ENCODE measurements at regions not wholly inside any gene's neighbourhood (a gene's known extent, or its start where the extent isn't known, plus 50 kb on each side); places are given as distances from the start of the nearest gene placed in this dataset.

DNA sequence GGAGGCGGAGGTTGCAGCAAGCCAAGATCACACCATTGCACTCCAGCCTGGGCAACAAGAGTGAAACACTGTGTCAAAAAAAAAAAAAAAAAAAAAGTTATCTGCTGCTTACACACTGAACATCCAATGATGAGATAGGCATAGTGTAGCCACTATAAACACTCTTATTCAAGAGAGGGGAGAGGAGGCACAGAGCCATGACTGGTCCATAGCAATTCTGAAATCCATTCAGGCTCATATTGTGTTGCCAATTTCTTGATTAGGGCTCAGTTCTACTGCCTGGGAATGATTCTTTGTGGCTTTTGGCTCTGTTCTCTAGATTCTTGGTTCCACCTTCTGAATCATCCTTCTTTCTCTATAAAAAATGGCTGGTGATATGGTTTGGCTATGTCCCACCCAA lies 136.1 kb downstream of the ZFP36L2 start:
- H3K9me3 ChIP-seq (ENCODE audit: insufficient read depth, low read length): peaks cover 4% of the 10 kb centered on the region; the same call in 1 of the 2 replicates
- H3K79me2 ChIP-seq (ENCODE audit: low read length): no peaks in the 10 kb centered on the region
- H2AFZ ChIP-seq (ENCODE audit: low read depth, low read length): no peak overlapping the region
- H3K4me3 ChIP-seq (ENCODE audit: low read length): no peak overlapping the region
- H3K4me1 ChIP-seq (ENCODE audit: low read length): no peaks in the 10 kb centered on the region
- peaks cover 10% of the 10 kb centered on the region; the same call in 1 of the 2 replicates for H3K27me3 ChIP-seq (ENCODE audit: low read depth, low read length)
- no peak for TF ChIP-seq EZH2phosphoT487 (IDR thresholded peaks at IDR 0.05; ENCODE audit: low read depth)
- TF ChIP-seq, protein P1, sequence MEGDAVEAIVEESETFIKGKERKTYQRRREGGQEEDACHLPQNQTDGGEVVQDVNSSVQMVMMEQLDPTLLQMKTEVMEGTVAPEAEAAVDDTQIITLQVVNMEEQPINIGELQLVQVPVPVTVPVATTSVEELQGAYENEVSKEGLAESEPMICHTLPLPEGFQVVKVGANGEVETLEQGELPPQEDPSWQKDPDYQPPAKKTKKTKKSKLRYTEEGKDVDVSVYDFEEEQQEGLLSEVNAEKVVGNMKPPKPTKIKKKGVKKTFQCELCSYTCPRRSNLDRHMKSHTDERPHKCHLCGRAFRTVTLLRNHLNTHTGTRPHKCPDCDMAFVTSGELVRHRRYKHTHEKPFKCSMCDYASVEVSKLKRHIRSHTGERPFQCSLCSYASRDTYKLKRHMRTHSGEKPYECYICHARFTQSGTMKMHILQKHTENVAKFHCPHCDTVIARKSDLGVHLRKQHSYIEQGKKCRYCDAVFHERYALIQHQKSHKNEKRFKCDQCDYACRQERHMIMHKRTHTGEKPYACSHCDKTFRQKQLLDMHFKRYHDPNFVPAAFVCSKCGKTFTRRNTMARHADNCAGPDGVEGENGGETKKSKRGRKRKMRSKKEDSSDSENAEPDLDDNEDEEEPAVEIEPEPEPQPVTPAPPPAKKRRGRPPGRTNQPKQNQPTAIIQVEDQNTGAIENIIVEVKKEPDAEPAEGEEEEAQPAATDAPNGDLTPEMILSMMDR (IDR thresholded peaks at IDR 0.05; ENCODE audit: low read depth, low read length): no peak
- H3K9ac ChIP-seq (ENCODE audit: low read length): no peak overlapping the region
- no peak overlapping the region for H3K4me2 ChIP-seq (ENCODE audit: low read length)
- H4K20me1 ChIP-seq (ENCODE audit: insufficient read depth, low read length): no peaks in the 10 kb centered on the region
- H3K36me3 ChIP-seq (replicated peaks; ENCODE audit: low read depth, low read length): no peaks in the 10 kb centered on the region
- H3K27ac ChIP-seq (ENCODE audit: low read length): no peak overlapping the region

DNA sequence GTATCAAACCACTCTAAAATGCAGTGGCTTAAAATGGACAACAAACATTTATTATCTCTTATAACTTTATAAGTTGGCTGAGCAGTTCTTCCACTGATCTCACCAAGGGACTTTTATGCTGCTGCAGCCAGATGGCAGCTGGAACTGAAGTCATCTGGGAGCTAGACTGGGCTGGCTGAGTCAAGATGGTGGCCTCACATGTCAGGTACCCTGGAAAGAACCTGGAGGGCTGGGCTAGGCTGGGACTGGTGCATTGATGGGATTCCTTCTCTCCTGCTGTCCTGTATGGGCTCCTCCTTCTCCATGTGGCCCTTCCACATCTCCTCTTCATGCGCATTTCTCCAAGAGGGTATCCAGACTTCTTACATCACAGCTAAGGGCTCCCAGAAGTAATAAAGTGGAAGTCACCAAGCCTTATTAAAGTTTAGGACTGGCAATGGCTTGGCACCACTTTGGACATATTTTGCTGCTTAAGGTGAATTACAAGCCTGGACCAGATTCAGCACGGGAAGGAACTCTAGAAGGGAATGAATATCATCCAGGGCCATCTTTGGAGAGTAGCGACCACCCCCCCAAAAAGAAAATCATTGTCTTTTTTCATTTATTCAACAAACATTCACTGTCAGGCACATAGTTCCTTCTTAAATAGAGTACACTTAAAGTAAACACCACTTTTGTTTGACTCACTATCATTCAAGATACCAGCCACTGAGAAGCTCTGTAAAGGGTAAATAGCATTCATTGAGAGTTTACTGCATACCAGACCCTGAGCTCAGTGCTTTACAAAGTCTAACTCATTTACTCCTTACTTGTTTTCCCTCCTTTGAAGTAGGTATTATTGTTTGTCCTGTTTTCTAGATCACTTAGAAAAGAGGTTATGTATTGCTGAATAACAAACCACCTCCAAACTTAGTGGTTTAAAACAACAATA lies 138.0 kb downstream of the ZFP36L2 start:
- H2AFZ ChIP-seq (ENCODE audit: low read depth, low read length): no peak overlapping the region
- TF ChIP-seq EZH2phosphoT487 (IDR thresholded peaks at IDR 0.05; ENCODE audit: low read depth): no peak
- TF ChIP-seq, protein P1 (IDR thresholded peaks at IDR 0.05; ENCODE audit: low read depth, low read length): no peak
- peaks cover 5% of the 10 kb centered on the region; the same call in 1 of the 2 replicates for H3K4me1 ChIP-seq (ENCODE audit: low read length)

DNA sequence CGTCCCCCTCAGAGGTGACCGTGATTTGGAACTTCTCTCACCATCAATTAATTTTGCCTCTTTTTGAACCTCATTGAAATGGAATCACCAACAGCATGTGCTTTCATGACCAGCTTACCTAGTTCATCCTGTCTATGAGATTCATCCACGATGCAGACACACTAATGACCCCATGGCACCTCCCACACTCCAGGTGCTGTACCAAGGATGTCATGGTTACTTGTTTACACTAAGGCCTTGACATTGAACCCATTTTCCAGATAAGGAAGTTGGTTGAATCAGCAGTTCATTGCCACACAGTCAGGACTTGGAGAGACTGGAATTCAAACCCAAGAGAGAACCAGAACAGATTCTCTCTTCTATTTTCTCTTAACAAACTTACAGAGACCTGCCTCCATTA lies 139.0 kb downstream of the ZFP36L2 start:
- Histone ChIP-seq H3K4me2 (ENCODE audit: low read length) (no peak overlapping the region), H2AFZ (ENCODE audit: low read depth, low read length) (no peak overlapping the region), H3K9ac (ENCODE audit: low read length) (no peak overlapping the region), H3K4me1 (ENCODE audit: low read length) (peaks cover 5% of the 10 kb centered on the region; the same call in 1 of the 2 replicates), H3K9me3 (ENCODE audit: insufficient read depth, low read length) (peaks cover 4% of the 10 kb centered on the region; the same call in 1 of the 2 replicates), H3K27ac (ENCODE audit: low read length) (no peak overlapping the region), H3K4me3 (ENCODE audit: low read length) (no peak overlapping the region), H3K79me2 (ENCODE audit: low read length) (no peaks in the 10 kb centered on the region), H3K27me3 (ENCODE audit: low read depth, low read length) (peaks cover 5% of the 10 kb centered on the region; the same call in 1 of the 2 replicates), H4K20me1 (ENCODE audit: insufficient read depth, low read length) (no peaks in the 10 kb centered on the region), H3K36me3 (replicated peaks; ENCODE audit: low read depth, low read length) (no peaks in the 10 kb centered on the region)
- TF ChIP-seq EZH2phosphoT487 (IDR thresholded peaks at IDR 0.05; ENCODE audit: low read depth): no peak
- TF ChIP-seq, protein P1 (IDR thresholded peaks at IDR 0.05; ENCODE audit: low read depth, low read length): no peak

More for the DNA sequence above, 138.0 kb downstream of the ZFP36L2 start:
- H3K27ac ChIP-seq (ENCODE audit: low read length): no peak overlapping the region
- no peak overlapping the region for H3K4me3 ChIP-seq (ENCODE audit: low read length)
- H4K20me1 ChIP-seq (ENCODE audit: insufficient read depth, low read length): no peaks in the 10 kb centered on the region
- H3K4me2 ChIP-seq (ENCODE audit: low read length): no peak overlapping the region
- no peaks in the 10 kb centered on the region for H3K79me2 ChIP-seq (ENCODE audit: low read length)
- no peak overlapping the region for H3K9ac ChIP-seq (ENCODE audit: low read length)
- peaks cover 10% of the 10 kb centered on the region; the same call in 1 of the 2 replicates for H3K27me3 ChIP-seq (ENCODE audit: low read depth, low read length)
- H3K36me3 ChIP-seq (replicated peaks; ENCODE audit: low read depth, low read length): no peaks in the 10 kb centered on the region
- H3K9me3 ChIP-seq (ENCODE audit: insufficient read depth, low read length): peaks cover 4% of the 10 kb centered on the region; the same call in 1 of the 2 replicates
